HG02852 (cell line): ENCODE measurements at regions not wholly inside any gene's neighbourhood (a gene's known extent, or its start where the extent isn't known, plus 50 kb on each side); places are given as distances from the start of the nearest gene placed in this dataset.

ENCODE experiments used
- ATAC-seq: cut with Tn5 transposase; IDR thresholded peaks from one replicate; pipeline ENCODE4 v1.9.1; 2021; ENCODE audit warnings: mild to moderate bottlenecking, moderate library complexity; ENCODE audit not compliant: unreplicated experiment

GRCh38 chr10:123585477-123586445 lies 80.4 kb upstream of the GPR26 start:
- no peak for ATAC-seq

- no peak for ATAC-seq
These were observed 79.0 kb upstream of the GPR26 start for GRCh38 chr10:123587110-123587509.

GRCh38 chr10:123588386-123588914 lies 77.7 kb upstream of the GPR26 start:
- no peak for ATAC-seq

- no peak for ATAC-seq
These were observed 70.5 kb upstream of the GPR26 start for GRCh38 chr10:123595661-123596060.

GRCh38 chr10:123597676-123598075 lies 68.5 kb upstream of the GPR26 start:
- no peak for ATAC-seq

- ATAC-seq = no peak
These were observed 66.7 kb upstream of the GPR26 start for GRCh38 chr10:123599366-123599849.

- no peak for ATAC-seq
These were observed 66.0 kb upstream of the GPR26 start for GRCh38 chr10:123600177-123600576.

- ATAC-seq = no peak
These were observed 63.0 kb upstream of the GPR26 start for GRCh38 chr10:123603130-123603529.

- ATAC-seq = no peak
These were observed 61.6 kb upstream of the GPR26 start for GRCh38 chr10:123604506-123604905.

GRCh38 chr10:123606006-123606405 lies 60.1 kb upstream of the GPR26 start:
- no peak for ATAC-seq

- no peak for ATAC-seq
These were observed 59.2 kb upstream of the GPR26 start for GRCh38 chr10:123606955-123607354.

GRCh38 chr10:123607386-123607785 lies 58.8 kb upstream of the GPR26 start:
- no peak for ATAC-seq

- ATAC-seq = no peak
These were observed 58.1 kb upstream of the GPR26 start for GRCh38 chr10:123608047-123608446.

GRCh38 chr10:123611243-123611642 lies 54.9 kb upstream of the GPR26 start:
- ATAC-seq = no peak

- ATAC-seq = no peak
These were observed 54.3 kb upstream of the GPR26 start for GRCh38 chr10:123611876-123612275.

- ATAC-seq = no peak
These were observed 52.8 kb upstream of the GPR26 start for GRCh38 chr10:123613346-123613850.

GRCh38 chr10:123614888-123615287 lies 51.3 kb upstream of the GPR26 start:
- no peak for ATAC-seq
